AG04449 (cell line): ENCODE measurements at regions not wholly inside any gene's neighbourhood (a gene's known extent, or its start where the extent isn't known, plus 50 kb on each side); places are given as distances from the start of the nearest gene placed in this dataset.

Experiments used
- CTCF ChIA-PET: fragments of 350-600 bp; formaldehyde crosslinking; extraction: SDS; loops from one replicate; lab custom pipeline; 2021; ENCODE audit warnings: antibody characterized with exemption; lab: Yijun Ruan, JAX
- POLR2A ChIA-PET: fragments of 400-600, 350-600 bp; formaldehyde crosslinking; extraction: SDS; loops from one replicate; lab custom pipeline; 2020; ENCODE audit warnings: antibody characterized with exemption, inconsistent platforms; lab: Yijun Ruan, JAX
- DNase-seq: peaks from one replicate; pipeline ENCODE4 v3.0.0-alpha.2; 2010; ENCODE audit warnings: low read depth, low spot score
- H3K4me3 ChIP-seq: 2 replicates; pipeline ENCODE4 v1.5.1; 2011; ENCODE audit warnings: low read depth, mild to moderate bottlenecking, control low read depth, low read length
- CTCF ChIP-seq: IDR thresholded peaks from one replicate; pipeline ENCODE4 v1.5.1; 2011; ENCODE audit warnings: mild to moderate bottlenecking, moderate library complexity, low read length, control low read depth, inconsistent platforms; ENCODE audit not compliant: insufficient read depth; ENCODE audit errors: missing control alignments

DNA sequence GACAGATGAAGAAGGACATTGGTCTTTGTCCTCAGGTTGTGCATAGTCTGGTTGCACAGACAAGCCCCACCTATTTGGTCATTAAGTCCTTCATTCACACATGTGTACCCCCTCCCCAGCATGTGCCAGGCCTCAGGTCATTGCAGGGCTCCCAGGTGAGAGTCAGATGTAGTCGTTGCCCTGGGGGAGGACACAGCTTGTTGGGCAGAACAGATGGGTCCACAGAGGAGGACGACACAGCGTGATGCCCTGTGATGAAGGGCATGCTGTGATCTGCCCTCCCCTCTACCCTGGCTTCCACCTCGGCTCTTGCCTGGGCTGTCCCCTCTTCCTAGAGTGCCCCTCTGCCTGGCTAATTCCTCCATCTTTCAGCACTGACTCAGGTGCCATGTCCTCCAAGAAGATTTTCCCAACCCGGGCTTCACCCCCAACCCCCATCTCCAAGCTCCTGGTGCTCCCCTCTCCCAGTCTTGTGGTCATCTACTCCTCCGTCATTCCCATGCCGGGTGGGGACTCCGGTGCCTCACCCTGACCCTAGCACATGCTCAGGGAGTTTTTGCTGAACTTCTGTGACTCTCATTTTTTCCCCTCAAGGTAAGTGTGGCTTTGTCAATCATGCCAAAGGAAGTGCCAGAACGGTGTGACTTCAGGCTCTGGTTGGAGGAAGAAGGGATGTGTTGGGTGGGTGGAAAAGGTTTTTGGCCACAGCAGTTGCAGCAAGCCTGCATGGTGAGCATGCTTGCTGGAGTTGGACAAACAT lies 220.5 kb downstream of the FOXD2 start:
- ChIA-PET CTCF (no interaction called here), POLR2A (no interaction called here)
- DNase-seq, result no peak
- TF ChIP-seq CTCF, result no peak
- no peak overlapping the region for H3K4me3 ChIP-seq

DNA sequence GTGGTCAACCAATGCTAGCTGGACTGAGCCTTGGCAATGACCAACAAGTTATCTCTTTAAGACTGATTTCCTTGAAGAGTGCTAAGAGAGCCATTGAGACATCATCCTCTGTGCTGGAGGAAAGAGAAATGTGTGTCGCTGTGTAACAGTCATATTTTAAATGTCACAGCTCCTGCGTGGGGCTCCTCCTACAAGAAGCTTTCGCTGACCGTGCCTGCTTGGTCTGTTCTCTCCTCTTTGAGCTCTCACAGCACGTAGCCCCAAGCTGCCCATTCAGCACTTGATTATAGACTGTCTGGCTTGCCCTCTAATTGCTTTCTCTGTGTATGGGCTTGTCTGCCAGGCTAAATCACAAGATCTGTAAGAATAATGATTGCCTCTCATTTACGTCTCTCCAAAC lies 221.3 kb downstream of the FOXD2 start:
- DNase-seq, result no peak
- TF ChIP-seq CTCF, result no peak
- ChIA-PET POLR2A (no interaction called here), CTCF (no interaction called here)
- no peak overlapping the region for H3K4me3 ChIP-seq

DNA sequence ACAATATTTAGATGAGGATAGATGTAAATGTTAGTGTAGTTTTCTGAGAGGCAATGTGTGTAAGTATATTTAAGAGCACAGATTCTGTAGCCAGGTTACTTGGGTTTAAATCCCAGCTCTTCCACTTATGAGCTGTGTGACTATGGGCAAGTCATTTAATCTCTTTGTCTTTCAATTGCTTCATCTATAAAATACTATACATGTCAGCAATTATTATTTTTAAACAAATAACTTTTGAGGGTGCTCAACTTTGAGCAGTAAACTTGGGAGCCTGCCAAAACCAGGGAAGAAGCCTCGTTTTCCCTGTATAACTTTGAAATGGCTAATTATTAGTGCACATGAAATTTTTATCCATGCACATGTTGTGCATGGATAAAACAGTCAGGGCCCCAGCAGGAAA lies 222.8 kb downstream of the FOXD2 start:
- ChIA-PET CTCF (interaction anchor here (1.0 kb wide), 1 partner anchor 223 kb away, joined by 3 read pairs; the partner anchor contains the start of gene FOXD2), POLR2A (no interaction called here)
- no peak for DNase-seq
- no peak for TF ChIP-seq CTCF
- no peak overlapping the region for H3K4me3 ChIP-seq

GRCh38 chr1:47661040-47661439 lies 223.2 kb downstream of the FOXD2 start:
- TF ChIP-seq CTCF, result no peak
- ChIA-PET POLR2A (no interaction called here), CTCF (interaction anchor here (1.0 kb wide), 1 partner anchor 223 kb away, joined by 3 read pairs; the partner anchor contains the start of gene FOXD2)
- H3K4me3 ChIP-seq, result no peak overlapping the region
- DNase-seq, result no peak

GRCh38 chr1:47662068-47662467 lies 224.2 kb downstream of the FOXD2 start:
- CTCF ChIA-PET, result interaction anchor here (1.0 kb wide), 1 partner anchor 64 kb away, joined by 3 read pairs; no protein-coding TSS in a partner anchor
- DNase-seq, result no peak
- POLR2A ChIA-PET, result no interaction called here
- no peak for TF ChIP-seq CTCF
- no peak overlapping the region for H3K4me3 ChIP-seq

DNA sequence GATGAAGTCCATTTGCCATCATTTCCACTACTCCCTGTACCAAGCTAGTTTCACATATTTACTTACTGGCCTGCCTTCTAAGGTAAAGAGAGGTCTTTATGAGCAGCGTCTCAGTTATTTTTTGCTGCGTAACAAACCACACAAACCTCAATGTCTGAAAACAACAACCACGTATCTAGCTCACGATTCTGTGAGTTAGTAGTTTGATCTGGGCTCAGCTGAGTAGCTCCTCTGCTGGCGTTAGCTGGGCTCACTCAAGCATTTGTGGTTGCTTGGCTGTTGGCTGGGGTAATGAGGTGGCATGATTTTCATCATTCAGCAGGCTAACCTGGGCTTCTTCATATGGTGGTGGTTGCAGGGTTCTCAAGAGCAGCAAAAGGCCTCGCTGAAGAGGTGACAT lies 225.4 kb downstream of the FOXD2 start:
- H3K4me3 ChIP-seq, result no peak overlapping the region
- DNase-seq, result no peak
- CTCF ChIA-PET, result no interaction called here
- POLR2A ChIA-PET, result no interaction called here
- no peak for TF ChIP-seq CTCF
